ENCODE measurements at regions not wholly inside any gene's neighbourhood (a gene's known extent, or its start where the extent isn't known, plus 50 kb on each side); places are given as distances from the start of the nearest gene placed in this dataset.

DNA sequence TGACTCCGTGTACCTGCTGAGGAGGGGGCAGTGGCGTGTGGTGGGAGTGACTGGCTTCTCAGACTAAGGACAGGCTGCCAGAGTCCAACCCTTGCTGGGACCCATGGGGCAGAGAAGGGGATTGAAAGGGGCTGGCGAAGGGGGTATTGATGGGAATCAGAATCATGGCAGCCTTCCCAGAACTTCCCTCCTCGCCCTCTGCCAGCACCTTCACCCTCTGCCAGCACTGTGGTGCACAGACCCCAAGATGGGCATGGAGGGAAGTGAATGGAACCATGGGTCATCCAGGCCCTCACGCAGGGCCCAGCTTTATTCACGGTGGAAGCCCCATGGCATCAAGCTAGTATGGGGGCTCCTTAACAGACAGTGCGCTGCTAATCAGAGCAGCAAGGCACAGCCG, 76.8 kb downstream of the IRX5 start:
- no peaks in the 10 kb centered on the region for H3K36me3 ChIP-seq
- H3K9me3 ChIP-seq: no peaks in the 10 kb centered on the region
- 64% methylated on average over 4 of the region's 8 CpGs for WGBS (ENCODE audit: insufficient coverage, low coverage, low lambda C conversion rate, missing lambda C conversion rate)
- no peaks in the 10 kb centered on the region for H3K4me1 ChIP-seq
- intact Hi-C loops (cut with DNase I): no loop called here
- no peak overlapping the region for H3K27ac ChIP-seq
- no peak overlapping the region for H3K4me3 ChIP-seq
- H3K27me3 ChIP-seq: no peaks in the 10 kb centered on the region
- ATAC-seq: no peak
- TF ChIP-seq, protein P1, sequence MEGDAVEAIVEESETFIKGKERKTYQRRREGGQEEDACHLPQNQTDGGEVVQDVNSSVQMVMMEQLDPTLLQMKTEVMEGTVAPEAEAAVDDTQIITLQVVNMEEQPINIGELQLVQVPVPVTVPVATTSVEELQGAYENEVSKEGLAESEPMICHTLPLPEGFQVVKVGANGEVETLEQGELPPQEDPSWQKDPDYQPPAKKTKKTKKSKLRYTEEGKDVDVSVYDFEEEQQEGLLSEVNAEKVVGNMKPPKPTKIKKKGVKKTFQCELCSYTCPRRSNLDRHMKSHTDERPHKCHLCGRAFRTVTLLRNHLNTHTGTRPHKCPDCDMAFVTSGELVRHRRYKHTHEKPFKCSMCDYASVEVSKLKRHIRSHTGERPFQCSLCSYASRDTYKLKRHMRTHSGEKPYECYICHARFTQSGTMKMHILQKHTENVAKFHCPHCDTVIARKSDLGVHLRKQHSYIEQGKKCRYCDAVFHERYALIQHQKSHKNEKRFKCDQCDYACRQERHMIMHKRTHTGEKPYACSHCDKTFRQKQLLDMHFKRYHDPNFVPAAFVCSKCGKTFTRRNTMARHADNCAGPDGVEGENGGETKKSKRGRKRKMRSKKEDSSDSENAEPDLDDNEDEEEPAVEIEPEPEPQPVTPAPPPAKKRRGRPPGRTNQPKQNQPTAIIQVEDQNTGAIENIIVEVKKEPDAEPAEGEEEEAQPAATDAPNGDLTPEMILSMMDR (IDR thresholded peaks at IDR 0.05): no peak
- no peak for TF ChIP-seq POLR2A (IDR thresholded peaks at IDR 0.05)
- DNase-seq: no peak

GRCh38 chr16:55008836-55009510, 78.3 kb downstream of the IRX5 start:
- 86% methylated on average over 1 of the region's 15 CpGs for WGBS (ENCODE audit: insufficient coverage, low coverage, low lambda C conversion rate, missing lambda C conversion rate)
- peak in 1 of 4 donors; percentile 10 for ATAC-seq

GRCh38 chr16:55009581-55009980, 78.9 kb downstream of the IRX5 start:
- Histone ChIP-seq H3K4me3 (no peak overlapping the region), H3K27ac (no peak overlapping the region), H3K9me3 (no peaks in the 10 kb centered on the region), H3K27me3 (no peaks in the 10 kb centered on the region), H3K36me3 (no peaks in the 10 kb centered on the region), H3K4me1 (no peaks in the 10 kb centered on the region)
- intact Hi-C loops (cut with DNase I): no loop called here
- DNase-seq (no peak), ATAC-seq (no peak)
- TF ChIP-seq, protein P1 (IDR thresholded peaks at IDR 0.05): no peak
- no peak for TF ChIP-seq POLR2A (IDR thresholded peaks at IDR 0.05)
- WGBS (ENCODE audit: insufficient coverage, low coverage, low lambda C conversion rate, missing lambda C conversion rate): 66% methylated on average over 5 of the region's 10 CpGs

More at GRCh38 chr16:55008836-55009510, 78.3 kb downstream of the IRX5 start:
- no peaks in the 10 kb centered on the region for H3K4me1 ChIP-seq
- H3K27me3 ChIP-seq: no peaks in the 10 kb centered on the region
- H3K4me3 ChIP-seq: no peak overlapping the region
- no peak for DNase-seq
- intact Hi-C loops (cut with DNase I): no loop called here
- H3K9me3 ChIP-seq: no peaks in the 10 kb centered on the region
- no peak overlapping the region for H3K27ac ChIP-seq
- no peaks in the 10 kb centered on the region for H3K36me3 ChIP-seq
- TF ChIP-seq, protein P1 (IDR thresholded peaks at IDR 0.05): no peak
- no peak for TF ChIP-seq POLR2A (IDR thresholded peaks at IDR 0.05)

DNA sequence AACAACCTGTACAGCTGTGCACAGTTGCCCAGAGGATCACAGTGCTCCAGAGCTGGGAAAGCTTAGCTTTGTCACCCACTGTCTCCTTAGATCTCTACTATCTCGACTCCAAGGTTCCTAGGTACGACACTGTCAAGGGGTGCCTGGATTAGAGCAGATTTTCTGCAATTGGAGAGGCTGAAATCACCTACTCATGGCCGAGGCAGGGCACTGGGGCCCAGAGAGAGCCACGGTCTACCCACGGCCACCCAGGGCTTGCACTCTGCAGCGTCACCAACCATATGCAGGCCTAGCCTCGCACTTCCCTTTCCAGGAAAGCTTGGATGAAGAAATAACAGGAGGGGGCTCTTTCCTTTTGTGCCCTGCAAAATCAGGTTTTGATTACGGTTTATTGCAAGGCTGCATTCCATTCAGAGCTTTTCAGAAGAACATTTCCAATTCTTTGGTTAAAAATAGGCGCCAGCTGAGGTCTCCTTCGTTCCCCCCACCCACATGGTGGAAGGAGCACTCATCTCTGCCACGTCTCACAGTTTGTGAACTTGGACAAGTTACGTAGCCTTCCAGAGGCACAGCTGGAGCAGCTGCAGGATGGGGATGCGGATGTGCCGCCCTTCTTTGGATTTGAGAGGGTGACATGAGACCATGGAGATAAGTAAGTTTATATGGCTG, 80.0 kb downstream of the IRX5 start:
- H3K27ac ChIP-seq: no peak overlapping the region
- H3K4me1 ChIP-seq: no peaks in the 10 kb centered on the region
- H3K36me3 ChIP-seq: no peaks in the 10 kb centered on the region
- intact Hi-C loops (cut with DNase I): no loop called here
- H3K9me3 ChIP-seq: no peaks in the 10 kb centered on the region
- DNase-seq (no peak), ATAC-seq (no peak)
- H3K27me3 ChIP-seq: no peaks in the 10 kb centered on the region
- H3K4me3 ChIP-seq: no peak overlapping the region
- TF ChIP-seq POLR2A (IDR thresholded peaks at IDR 0.05): no peak
- TF ChIP-seq, protein P1 (IDR thresholded peaks at IDR 0.05): no peak
- WGBS (ENCODE audit: insufficient coverage, low coverage, low lambda C conversion rate, missing lambda C conversion rate): 64% methylated on average over 9 of the region's 14 CpGs
